NT2/D1 (cell line): ENCODE measurements at regions not wholly inside any gene's neighbourhood (a gene's known extent, or its start where the extent isn't known, plus 50 kb on each side); places are given as distances from the start of the nearest gene placed in this dataset.

Experiments used
- SUZ12 ChIP-seq: IDR thresholded peaks from 2 replicates; pipeline ENCODE4 v1.6.1; 2011; ENCODE audit not compliant: insufficient read length, insufficient read depth; ENCODE audit errors: extremely low read depth
- YY1 ChIP-seq: IDR thresholded peaks from 2 replicates; pipeline ENCODE4 v1.6.1; 2011; ENCODE audit not compliant: insufficient read length, insufficient read depth
- ZNF274 ChIP-seq: IDR thresholded peaks from 2 replicates; pipeline ENCODE4 v1.6.1; 2011; ENCODE audit warnings: mild to moderate bottlenecking, low read depth, low read length

DNA sequence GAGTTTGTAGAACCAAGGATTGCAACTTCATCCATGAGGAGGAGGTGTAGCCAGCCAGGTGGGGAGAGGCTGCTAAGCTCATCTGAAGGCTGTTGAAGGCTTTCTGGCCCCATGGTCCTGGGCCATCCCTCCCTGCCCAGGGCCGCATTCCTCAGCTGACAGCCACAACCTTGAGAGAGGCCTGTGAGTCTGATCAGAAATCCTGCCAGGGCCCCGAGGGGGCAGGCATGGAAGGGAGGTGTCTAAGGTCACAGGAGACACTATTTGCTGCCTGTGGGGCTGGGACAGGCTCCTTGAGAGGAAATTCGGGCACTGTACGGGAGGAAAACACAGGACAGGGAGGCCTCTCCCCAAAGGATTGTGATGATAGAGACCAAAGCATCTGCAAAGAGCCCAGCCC, 88.1 kb upstream of the IGLL5 start:
- TF ChIP-seq SUZ12, result no peak
- TF ChIP-seq YY1, result no peak
- TF ChIP-seq ZNF274, result no peak
